DOHH2 (cell line): ENCODE measurements at regions not wholly inside any gene's neighbourhood (a gene's known extent, or its start where the extent isn't known, plus 50 kb on each side); places are given as distances from the start of the nearest gene placed in this dataset.
"Not testable (repeated sequence)": the region's sequence is repeated elsewhere in the genome, so short reads cannot be mapped to it uniquely, and the experiment has no call there.

Experiments
- H3F3A ChIP-seq: fragments of 200-600 bp; sonication (generic), shearing (Covaris generic); 2 replicates; pipeline ENCODE4 v1.6.0; 2016; ENCODE audit warnings: antibody characterized with exemption, mild to moderate bottlenecking; ENCODE audit not compliant: control insufficient read depth, insufficient read depth
- H3K27ac ChIP-seq: fragments of 200-600 bp; sonication (generic); 2 replicates; pipeline ENCODE4 v1.5.1; 2014; ENCODE audit warnings: low read depth, mild to moderate bottlenecking, low read length, moderate library complexity
- H3K27me3 ChIP-seq: fragments of 200-600 bp; sonication (generic); 2 replicates; pipeline ENCODE4 v1.6.1; 2014; ENCODE audit warnings: mild to moderate bottlenecking, low read length, mixed read lengths; ENCODE audit not compliant: control insufficient read depth
- H3K36me3 ChIP-seq: fragments of 200-600 bp; sonication (generic); 2 replicates; pipeline ENCODE4 v1.6.1; 2014; ENCODE audit warnings: mild to moderate bottlenecking, low read length, moderate library complexity, mixed read lengths; ENCODE audit not compliant: control insufficient read depth
- H3K4me1 ChIP-seq: fragments of 200-600 bp; sonication (generic); 2 replicates; pipeline ENCODE4 v1.6.1; 2014; ENCODE audit warnings: mild to moderate bottlenecking, low read length, mixed read lengths; ENCODE audit not compliant: control insufficient read depth
- H3K4me2 ChIP-seq: fragments of 200-600 bp; sonication (generic); 2 replicates; pipeline ENCODE4 v1.6.0; 2014; ENCODE audit warnings: mild to moderate bottlenecking, low read length, moderate library complexity
- H3K4me3 ChIP-seq: fragments of 200-600 bp; sonication (generic); 2 replicates; pipeline ENCODE4 v1.5.1; 2014; ENCODE audit warnings: mild to moderate bottlenecking, low read length, mixed read lengths
- H3K79me2 ChIP-seq: fragments of 200-600 bp; sonication (generic); 2 replicates; pipeline ENCODE4 v1.6.1; 2014; ENCODE audit warnings: mild to moderate bottlenecking, low read length, mixed read lengths; ENCODE audit not compliant: control insufficient read depth
- H3K9me2 ChIP-seq: fragments of 200-600 bp; sonication (generic); replicated peaks from 2 replicates; pipeline ENCODE4 v1.6.1; 2014; ENCODE audit warnings: mild to moderate bottlenecking, low read length, mixed read lengths; ENCODE audit not compliant: control insufficient read depth
- H3K9me3 ChIP-seq: fragments of 200-600 bp; sonication (generic); 2 replicates; pipeline ENCODE4 v1.6.1; 2014; ENCODE audit warnings: antibody characterized with exemption, low read length, mixed read lengths; ENCODE audit not compliant: control insufficient read depth, insufficient read depth
- H4K20me1 ChIP-seq: fragments of 200-600 bp; sonication (generic); 2 replicates; pipeline ENCODE4 v1.6.0; 2014; ENCODE audit warnings: low read depth, mild to moderate bottlenecking, antibody characterized with exemption, low read length, moderate library complexity; ENCODE audit not compliant: control insufficient read depth, insufficient read depth
- CTCF ChIP-seq: fragments of 200-600 bp; sonication (generic); IDR thresholded peaks from one replicate; pipeline ENCODE4 v1.5.1; 2014; ENCODE audit warnings: antibody characterized with exemption, mild to moderate bottlenecking, low read depth, low read length; ENCODE audit not compliant: poor library complexity, severe bottlenecking
- EZH2phosphoT487 ChIP-seq: fragments of 200-600 bp; sonication (generic); IDR thresholded peaks from 2 replicates; pipeline ENCODE4 v1.6.1; 2017; ENCODE audit warnings: borderline replicate concordance, mild to moderate bottlenecking, antibody characterized with exemption, low read length, moderate library complexity, mixed read lengths

DNA sequence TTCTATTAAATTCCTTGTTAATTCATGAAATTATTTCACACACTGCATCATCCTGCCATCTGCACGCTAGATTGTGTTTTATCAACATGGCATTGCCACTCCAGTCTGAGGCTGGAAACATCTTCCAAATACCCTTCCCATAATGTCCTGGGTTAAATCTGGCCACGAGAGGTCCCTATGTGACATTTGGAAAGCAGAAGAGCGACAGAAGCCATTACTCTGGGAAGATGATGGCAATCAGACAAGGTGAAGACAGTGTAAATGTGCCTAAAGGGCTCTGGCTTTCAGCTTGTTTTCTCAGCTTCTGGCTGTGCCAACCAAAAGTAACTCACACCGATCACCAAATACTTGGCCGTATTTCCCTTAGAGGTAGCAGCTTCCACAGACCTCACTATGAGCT lies 144.8 kb downstream of the CAPZA3 start:
- Histone ChIP-seq H3K27me3 (no peaks in the 10 kb centered on the region), H4K20me1 (no peaks in the 10 kb centered on the region), H3K4me3 (no peak overlapping the region), H3K27ac (no peak overlapping the region), H3K9me3 (no peaks in the 10 kb centered on the region), H3F3A (no peaks in the 10 kb centered on the region), H3K4me1 (no peaks in the 10 kb centered on the region), H3K4me2 (no peak overlapping the region), H3K79me2 (no peaks in the 10 kb centered on the region), H3K36me3 (no peaks in the 10 kb centered on the region), H3K9me2 (no peaks in the 10 kb centered on the region)
- TF ChIP-seq EZH2phosphoT487: no peak
- no peak for TF ChIP-seq CTCF

DNA sequence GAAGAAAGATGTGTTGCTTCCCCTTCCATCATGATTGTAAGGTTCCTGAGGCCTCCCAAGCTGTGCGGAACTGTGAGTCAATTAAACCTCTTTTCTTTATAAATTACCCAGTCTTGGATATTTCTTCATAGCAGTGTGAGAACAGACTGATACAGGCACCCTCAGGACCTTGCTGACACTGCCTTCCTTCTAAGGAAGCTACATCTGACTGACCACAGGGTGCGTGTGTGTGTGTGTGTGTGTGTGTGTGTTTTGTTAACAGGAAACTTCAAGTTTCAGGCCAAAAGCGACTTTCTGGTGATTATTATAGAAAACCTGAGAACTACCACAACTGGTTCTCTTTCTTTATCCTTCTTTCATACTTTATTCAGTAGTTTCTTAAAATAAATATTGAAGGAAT lies 149.0 kb downstream of the CAPZA3 start:
- Histone ChIP-seq H3K79me2 (no peaks in the 10 kb centered on the region), H4K20me1 (no peaks in the 10 kb centered on the region), H3K9me3 (no peaks in the 10 kb centered on the region), H3K4me1 (no peaks in the 10 kb centered on the region), H3K4me2 (no peak overlapping the region), H3K4me3 (no peak overlapping the region), H3F3A (no peaks in the 10 kb centered on the region), H3K36me3 (no peaks in the 10 kb centered on the region), H3K27ac (no peak overlapping the region), H3K9me2 (no peaks in the 10 kb centered on the region), H3K27me3 (no peaks in the 10 kb centered on the region)
- TF ChIP-seq EZH2phosphoT487 (no peak), CTCF (no peak)

DNA sequence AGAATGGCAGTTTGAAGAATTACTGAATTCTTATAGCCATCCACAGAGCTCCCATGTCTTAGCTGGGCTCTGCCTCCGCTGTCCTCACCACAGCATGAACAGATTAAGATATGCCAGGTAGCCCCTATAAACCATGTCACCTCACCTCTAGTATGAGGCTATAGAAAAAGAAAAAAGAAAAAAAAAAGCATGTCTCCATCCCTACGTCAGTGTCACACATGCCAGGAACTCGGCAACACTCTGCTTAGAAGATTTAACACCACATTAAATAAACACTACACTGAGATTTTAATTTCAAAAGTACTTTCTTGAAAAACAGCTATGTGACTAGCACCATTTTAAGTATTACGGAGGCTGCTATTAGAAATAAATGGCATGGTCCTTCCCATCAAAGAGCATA lies 149.4 kb downstream of the CAPZA3 start:
- H3K4me1 ChIP-seq: no peaks in the 10 kb centered on the region
- H3K27me3 ChIP-seq: no peaks in the 10 kb centered on the region
- no peak overlapping the region for H3K4me2 ChIP-seq
- no peaks in the 10 kb centered on the region for H3K79me2 ChIP-seq
- no peaks in the 10 kb centered on the region for H3F3A ChIP-seq
- H4K20me1 ChIP-seq: no peaks in the 10 kb centered on the region
- no peak overlapping the region for H3K4me3 ChIP-seq
- H3K9me3 ChIP-seq: no peaks in the 10 kb centered on the region
- H3K27ac ChIP-seq: no peak overlapping the region
- TF ChIP-seq CTCF (no peak), EZH2phosphoT487 (no peak)
- H3K36me3 ChIP-seq: no peaks in the 10 kb centered on the region
- H3K9me2 ChIP-seq: no peaks in the 10 kb centered on the region

- Histone ChIP-seq H4K20me1 (no peaks in the 10 kb centered on the region), H3K9me2 (no peaks in the 10 kb centered on the region), H3K9me3 (no peaks in the 10 kb centered on the region), H3K4me2 (no peak overlapping the region), H3K4me1 (no peaks in the 10 kb centered on the region), H3F3A (no peaks in the 10 kb centered on the region), H3K79me2 (no peaks in the 10 kb centered on the region), H3K27me3 (no peaks in the 10 kb centered on the region), H3K36me3 (no peaks in the 10 kb centered on the region), H3K4me3 (no peak overlapping the region), H3K27ac (no peak overlapping the region)
- TF ChIP-seq EZH2phosphoT487 (no peak), CTCF (no peak)
These were observed 150.1 kb downstream of the CAPZA3 start for GRCh38 chr12:18888047-18888446.

DNA sequence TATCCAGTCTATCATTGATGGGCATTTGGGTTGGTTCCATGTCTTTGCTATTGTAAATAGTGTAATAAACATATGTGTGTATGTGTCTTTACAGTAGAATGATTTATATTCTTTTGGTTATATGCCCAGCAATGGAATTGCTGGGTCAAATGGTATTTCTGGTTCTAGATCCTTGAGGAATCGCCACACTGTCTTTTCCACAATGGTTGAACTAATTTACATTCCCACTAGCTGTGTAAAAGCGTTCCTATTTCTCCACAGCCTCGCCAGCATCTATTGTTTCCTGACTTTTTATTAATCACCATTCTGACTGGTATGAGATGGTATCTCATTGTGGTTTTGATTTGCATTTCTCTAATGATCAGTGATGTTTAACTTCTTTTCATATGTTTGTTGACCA lies 152.7 kb downstream of the CAPZA3 start:
- H3K4me1 ChIP-seq, H3F3A ChIP-seq, H4K20me1 ChIP-seq, H3K4me3 ChIP-seq, H3K9me3 ChIP-seq, H3K36me3 ChIP-seq, H3K9me2 ChIP-seq, H3K79me2 ChIP-seq, H3K4me2 ChIP-seq, H3K27me3 ChIP-seq, H3K27ac ChIP-seq: not testable (repeated sequence)
